MM.1S (cell line): ENCODE measurements at regions not wholly inside any gene's neighbourhood (a gene's known extent, or its start where the extent isn't known, plus 50 kb on each side); places are given as distances from the start of the nearest gene placed in this dataset.

Experiments
- CTCF ChIP-seq: fragments of 300-600 bp; sonication (generic); IDR thresholded peaks from 2 replicates; pipeline ENCODE4 v1.5.1; 2016; ENCODE audit warnings: antibody characterized with exemption, low read length, mixed read lengths
- EZH2 ChIP-seq: fragments of 300-600 bp; sonication (generic); optimal IDR thresholded peaks from 2 replicates; pipeline ENCODE3; 2017; ENCODE audit warnings: low read depth, mild to moderate bottlenecking, antibody characterized with exemption, low read length, mixed read lengths
- EZH2phosphoT487 ChIP-seq: fragments of 300-600 bp; sonication (generic); IDR thresholded peaks from 2 replicates; pipeline ENCODE4 v1.6.1; 2018; ENCODE audit warnings: antibody characterized with exemption, low read length

GRCh38 chr18:44541159-44541558 is 139.5 kb upstream of the SETBP1 start:
- TF ChIP-seq CTCF = no peak
- no peak for TF ChIP-seq EZH2
- no peak for TF ChIP-seq EZH2phosphoT487
